ENCODE measurements at regions not wholly inside any gene's neighbourhood (a gene's known extent, or its start where the extent isn't known, plus 50 kb on each side); places are given as distances from the start of the nearest gene placed in this dataset.

DNA sequence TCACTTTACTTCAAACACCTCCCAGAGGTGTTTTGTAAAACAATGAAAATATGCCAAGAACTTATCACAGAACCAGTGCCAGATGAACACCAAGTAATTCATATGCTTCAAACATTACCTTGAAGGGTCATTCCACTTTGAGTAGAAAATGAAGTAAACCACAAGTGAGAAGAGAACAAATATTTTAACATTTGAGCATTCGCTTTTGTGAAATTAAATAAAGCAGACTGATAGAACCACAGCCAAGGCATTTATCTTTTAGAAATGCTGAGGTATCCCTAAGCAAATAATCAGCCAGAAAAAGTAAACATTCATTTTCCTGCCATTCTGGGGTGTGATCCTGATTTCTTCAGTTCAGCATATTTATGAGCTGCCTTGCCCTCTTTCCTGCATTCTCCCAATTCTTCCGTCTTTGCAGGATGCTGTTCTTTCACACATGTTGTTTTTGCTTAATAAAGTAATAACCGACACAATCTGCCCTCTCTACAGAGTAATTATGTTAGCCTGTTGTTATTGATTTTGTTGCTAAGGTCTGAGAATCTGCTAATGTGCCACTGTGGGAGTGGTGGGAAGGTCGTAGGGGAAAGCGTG lies 235.6 kb upstream of the TGFBR2 start:
- Histone ChIP-seq H3K9me3 (ENCODE audit: low read length) (no peaks in the 10 kb centered on the region), H4K20me1 (ENCODE audit: insufficient read depth) (no peaks in the 10 kb centered on the region), H3K36me3 (ENCODE audit: insufficient read depth, low read length) (no peaks in the 10 kb centered on the region), H3K79me2 (replicated peaks; ENCODE audit: insufficient read depth, low read length) (no peaks in the 10 kb centered on the region), H3F3A (ENCODE audit: insufficient read depth, low read length, poor library complexity, severe bottlenecking) (no peaks in the 10 kb centered on the region), H3K9me2 (ENCODE audit: insufficient read depth, low read length) (no peaks in the 10 kb centered on the region), H3K9ac (ENCODE audit: low read length) (no peak overlapping the region), H3K27ac (ENCODE audit: low read length) (no peak overlapping the region), H2AFZ (ENCODE audit: low read depth, low read length) (no peak overlapping the region), H3K4me3 (ENCODE audit: low read length) (no peak overlapping the region), H3K27me3 (ENCODE audit: insufficient read depth, low read depth, low read length) (no peaks in the 10 kb centered on the region), H3K4me2 (ENCODE audit: low read length) (no peak overlapping the region)
- TF ChIP-seq SMC3 (conservative IDR thresholded peaks at IDR 0.05; ENCODE audit: poor library complexity), result no peak
- no peak for TF ChIP-seq RAD21 (conservative IDR thresholded peaks at IDR 0.05)
- no peak for TF ChIP-seq POLR2AphosphoS5 (IDR thresholded peaks at IDR 0.05)
- TF ChIP-seq, protein P1, sequence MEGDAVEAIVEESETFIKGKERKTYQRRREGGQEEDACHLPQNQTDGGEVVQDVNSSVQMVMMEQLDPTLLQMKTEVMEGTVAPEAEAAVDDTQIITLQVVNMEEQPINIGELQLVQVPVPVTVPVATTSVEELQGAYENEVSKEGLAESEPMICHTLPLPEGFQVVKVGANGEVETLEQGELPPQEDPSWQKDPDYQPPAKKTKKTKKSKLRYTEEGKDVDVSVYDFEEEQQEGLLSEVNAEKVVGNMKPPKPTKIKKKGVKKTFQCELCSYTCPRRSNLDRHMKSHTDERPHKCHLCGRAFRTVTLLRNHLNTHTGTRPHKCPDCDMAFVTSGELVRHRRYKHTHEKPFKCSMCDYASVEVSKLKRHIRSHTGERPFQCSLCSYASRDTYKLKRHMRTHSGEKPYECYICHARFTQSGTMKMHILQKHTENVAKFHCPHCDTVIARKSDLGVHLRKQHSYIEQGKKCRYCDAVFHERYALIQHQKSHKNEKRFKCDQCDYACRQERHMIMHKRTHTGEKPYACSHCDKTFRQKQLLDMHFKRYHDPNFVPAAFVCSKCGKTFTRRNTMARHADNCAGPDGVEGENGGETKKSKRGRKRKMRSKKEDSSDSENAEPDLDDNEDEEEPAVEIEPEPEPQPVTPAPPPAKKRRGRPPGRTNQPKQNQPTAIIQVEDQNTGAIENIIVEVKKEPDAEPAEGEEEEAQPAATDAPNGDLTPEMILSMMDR (IDR thresholded peaks at IDR 0.05; ENCODE audit: poor library complexity, severe bottlenecking), result no peak
- TF ChIP-seq EP300 (conservative IDR thresholded peaks at IDR 0.05; ENCODE audit: poor library complexity, severe bottlenecking), result no peak
- no peak for TF ChIP-seq TAF1 (IDR thresholded peaks at IDR 0.05; ENCODE audit: low read depth)
- no peak for TF ChIP-seq MXI1 (conservative IDR thresholded peaks at IDR 0.05; ENCODE audit: poor library complexity, severe bottlenecking)
- TF ChIP-seq, protein P2, sequence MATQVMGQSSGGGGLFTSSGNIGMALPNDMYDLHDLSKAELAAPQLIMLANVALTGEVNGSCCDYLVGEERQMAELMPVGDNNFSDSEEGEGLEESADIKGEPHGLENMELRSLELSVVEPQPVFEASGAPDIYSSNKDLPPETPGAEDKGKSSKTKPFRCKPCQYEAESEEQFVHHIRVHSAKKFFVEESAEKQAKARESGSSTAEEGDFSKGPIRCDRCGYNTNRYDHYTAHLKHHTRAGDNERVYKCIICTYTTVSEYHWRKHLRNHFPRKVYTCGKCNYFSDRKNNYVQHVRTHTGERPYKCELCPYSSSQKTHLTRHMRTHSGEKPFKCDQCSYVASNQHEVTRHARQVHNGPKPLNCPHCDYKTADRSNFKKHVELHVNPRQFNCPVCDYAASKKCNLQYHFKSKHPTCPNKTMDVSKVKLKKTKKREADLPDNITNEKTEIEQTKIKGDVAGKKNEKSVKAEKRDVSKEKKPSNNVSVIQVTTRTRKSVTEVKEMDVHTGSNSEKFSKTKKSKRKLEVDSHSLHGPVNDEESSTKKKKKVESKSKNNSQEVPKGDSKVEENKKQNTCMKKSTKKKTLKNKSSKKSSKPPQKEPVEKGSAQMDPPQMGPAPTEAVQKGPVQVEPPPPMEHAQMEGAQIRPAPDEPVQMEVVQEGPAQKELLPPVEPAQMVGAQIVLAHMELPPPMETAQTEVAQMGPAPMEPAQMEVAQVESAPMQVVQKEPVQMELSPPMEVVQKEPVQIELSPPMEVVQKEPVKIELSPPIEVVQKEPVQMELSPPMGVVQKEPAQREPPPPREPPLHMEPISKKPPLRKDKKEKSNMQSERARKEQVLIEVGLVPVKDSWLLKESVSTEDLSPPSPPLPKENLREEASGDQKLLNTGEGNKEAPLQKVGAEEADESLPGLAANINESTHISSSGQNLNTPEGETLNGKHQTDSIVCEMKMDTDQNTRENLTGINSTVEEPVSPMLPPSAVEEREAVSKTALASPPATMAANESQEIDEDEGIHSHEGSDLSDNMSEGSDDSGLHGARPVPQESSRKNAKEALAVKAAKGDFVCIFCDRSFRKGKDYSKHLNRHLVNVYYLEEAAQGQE (IDR thresholded peaks at IDR 0.05; ENCODE audit: borderline replicate concordance), result no peak
- TF ChIP-seq EZH2 (IDR thresholded peaks at IDR 0.05; ENCODE audit: borderline replicate concordance, insufficient read depth, low read length, poor library complexity, severe bottlenecking), result no peak

DNA sequence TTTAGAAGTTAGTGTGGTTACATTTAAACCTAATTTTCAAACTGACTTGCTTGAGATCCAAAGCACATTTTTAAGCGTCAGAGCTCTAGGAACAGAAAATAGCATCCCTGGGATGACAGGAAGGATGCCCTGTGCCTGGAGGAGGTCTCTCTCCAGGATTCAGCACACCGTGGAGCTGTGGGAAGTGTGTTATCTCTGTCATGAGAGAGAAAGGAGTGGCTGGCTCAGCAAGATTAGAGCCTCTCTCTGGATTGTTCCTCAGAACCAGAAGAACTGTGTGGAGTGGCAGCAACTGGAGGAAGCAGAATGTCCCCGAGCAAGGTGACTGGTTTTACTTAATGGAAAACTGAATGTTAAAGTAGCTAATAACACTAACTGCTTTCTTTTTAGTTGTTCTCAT lies 233.6 kb upstream of the TGFBR2 start:
- Histone ChIP-seq H3K79me2 (replicated peaks; ENCODE audit: insufficient read depth, low read length) (no peaks in the 10 kb centered on the region), H3K36me3 (ENCODE audit: insufficient read depth, low read length) (no peaks in the 10 kb centered on the region), H3K27me3 (ENCODE audit: insufficient read depth, low read depth, low read length) (no peaks in the 10 kb centered on the region), H3K27ac (ENCODE audit: low read length) (no peak overlapping the region), H3F3A (ENCODE audit: insufficient read depth, low read length, poor library complexity, severe bottlenecking) (no peaks in the 10 kb centered on the region), H4K20me1 (ENCODE audit: insufficient read depth) (no peaks in the 10 kb centered on the region), H3K4me3 (ENCODE audit: low read length) (no peak overlapping the region), H3K9me2 (ENCODE audit: insufficient read depth, low read length) (no peaks in the 10 kb centered on the region), H3K9me3 (ENCODE audit: low read length) (no peaks in the 10 kb centered on the region), H3K4me2 (ENCODE audit: low read length) (no peak overlapping the region), H2AFZ (ENCODE audit: low read depth, low read length) (no peak overlapping the region), H3K9ac (ENCODE audit: low read length) (no peak overlapping the region)
- TF ChIP-seq EZH2 (IDR thresholded peaks at IDR 0.05; ENCODE audit: borderline replicate concordance, insufficient read depth, low read length, poor library complexity, severe bottlenecking) (no peak), TAF1 (IDR thresholded peaks at IDR 0.05; ENCODE audit: low read depth) (no peak), RAD21 (conservative IDR thresholded peaks at IDR 0.05) (no peak), MXI1 (conservative IDR thresholded peaks at IDR 0.05; ENCODE audit: poor library complexity, severe bottlenecking) (no peak), SMC3 (conservative IDR thresholded peaks at IDR 0.05; ENCODE audit: poor library complexity) (no peak), EP300 (conservative IDR thresholded peaks at IDR 0.05; ENCODE audit: poor library complexity, severe bottlenecking) (no peak), POLR2AphosphoS5 (IDR thresholded peaks at IDR 0.05) (no peak)
- TF ChIP-seq, protein P1 (IDR thresholded peaks at IDR 0.05; ENCODE audit: poor library complexity, severe bottlenecking), result no peak
- TF ChIP-seq, protein P2 (IDR thresholded peaks at IDR 0.05; ENCODE audit: borderline replicate concordance), result no peak

Measured in neural cell (in vitro differentiated cells).